Gastroesophageal sphincter (tissue), 3 donors: ENCODE measurements at regions not wholly inside any gene's neighbourhood (a gene's known extent, or its start where the extent isn't known, plus 50 kb on each side); places are given as distances from the start of the nearest gene placed in this dataset.

Experiments used
- CTCF ChIP-seq, 4 experiments: fragments of 200-600 bp in 2 of 4; fragments of 450-650 bp in 2 of 4; sonication (generic) in 1 of 4; IDR thresholded peaks; one replicate each; pipeline ENCODE4 v1.5.1; 2017 to 2019; ENCODE audit warnings: antibody characterized with exemption in 4 of 4, mild to moderate bottlenecking in 2 of 4, moderate library complexity in 2 of 4
- POLR2A ChIP-seq, 2 donors: fragments of 450-650 bp; IDR thresholded peaks; one replicate each; pipeline ENCODE4 v1.6.1; 2017; ENCODE audit warnings: antibody characterized with exemption in 2 of 2, mild to moderate bottlenecking in 2 of 2, moderate library complexity in 1 of 2

DNA sequence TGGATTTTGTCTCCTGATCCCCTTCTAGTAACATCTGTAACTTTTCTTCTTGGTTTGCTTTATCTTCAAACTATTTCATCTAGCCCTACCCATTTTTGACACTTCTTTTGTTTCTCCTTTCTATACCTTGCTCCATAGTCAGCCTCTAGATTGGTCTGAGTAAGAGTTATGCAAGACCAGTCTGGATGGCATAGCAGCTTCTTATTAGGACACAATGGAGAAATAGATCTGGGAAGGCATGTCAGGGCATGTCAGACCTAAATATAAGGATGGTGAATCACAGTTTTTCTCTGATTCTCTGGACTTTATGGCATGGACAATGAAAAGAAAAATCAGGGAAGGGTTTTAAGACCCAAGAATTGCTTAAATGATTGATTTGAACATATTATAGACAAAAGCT is 452.5 kb downstream of the RAP2B start:
- TF ChIP-seq CTCF (IDR thresholded peaks at IDR 0.05) (no peak), POLR2A (IDR thresholded peaks at IDR 0.05) (no peak)
